ENCODE measurements at regions not wholly inside any gene's neighbourhood (a gene's known extent, or its start where the extent isn't known, plus 50 kb on each side); places are given as distances from the start of the nearest gene placed in this dataset.

GRCh38 chr3:59131016-59131766, 81.4 kb upstream of the CFAP20DC start:
- no peak for DNase-seq (ENCODE audit: low spot score)

- no peak for DNase-seq (ENCODE audit: low spot score)
These were observed 78.9 kb upstream of the CFAP20DC start for GRCh38 chr3:59128685-59129084.

DNA sequence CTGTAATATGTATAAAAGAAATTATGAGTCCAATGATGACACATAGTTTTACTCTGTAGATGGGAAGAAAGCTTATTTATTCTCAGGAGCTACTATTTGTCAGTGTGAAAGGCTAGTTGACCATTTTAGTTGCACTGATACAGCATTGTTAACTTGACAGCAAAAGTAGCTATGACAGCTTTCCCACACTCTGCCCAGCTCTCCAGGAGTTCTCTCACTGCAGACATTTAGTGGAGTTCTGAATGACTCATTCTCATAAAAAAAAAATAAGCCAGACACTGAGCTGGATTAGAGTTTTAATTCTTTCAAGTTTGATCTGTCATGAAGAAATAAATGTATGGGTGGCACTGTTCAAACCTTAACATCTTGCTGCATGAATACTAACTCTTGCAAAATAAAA, 77.2 kb upstream of the CFAP20DC start:
- DNase-seq (ENCODE audit: low spot score): peak; percentile 79

DNA sequence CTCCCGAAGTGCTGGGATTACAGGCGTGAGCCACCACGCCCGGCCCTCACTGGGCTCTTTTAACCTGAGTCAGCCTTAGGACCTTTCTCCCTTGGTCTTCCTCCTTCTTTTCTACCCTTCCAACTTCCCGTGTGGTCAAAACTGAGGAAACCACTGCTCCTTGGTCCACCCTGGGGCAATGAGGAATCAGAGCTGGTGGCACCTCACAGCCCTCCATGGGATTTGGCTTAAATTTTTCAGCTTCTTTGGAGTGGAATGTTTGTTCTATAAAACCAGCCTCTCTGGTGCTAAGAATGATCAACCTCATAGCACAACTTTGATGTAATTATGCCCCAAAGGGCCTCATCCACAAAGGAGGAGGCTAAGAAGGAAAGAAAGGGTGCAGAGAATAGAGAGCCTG, 76.6 kb upstream of the CFAP20DC start:
- DNase-seq (ENCODE audit: low spot score): no peak

- no peak for DNase-seq (ENCODE audit: low spot score)
These were observed 71.7 kb upstream of the CFAP20DC start for GRCh38 chr3:59121346-59122144.

DNA sequence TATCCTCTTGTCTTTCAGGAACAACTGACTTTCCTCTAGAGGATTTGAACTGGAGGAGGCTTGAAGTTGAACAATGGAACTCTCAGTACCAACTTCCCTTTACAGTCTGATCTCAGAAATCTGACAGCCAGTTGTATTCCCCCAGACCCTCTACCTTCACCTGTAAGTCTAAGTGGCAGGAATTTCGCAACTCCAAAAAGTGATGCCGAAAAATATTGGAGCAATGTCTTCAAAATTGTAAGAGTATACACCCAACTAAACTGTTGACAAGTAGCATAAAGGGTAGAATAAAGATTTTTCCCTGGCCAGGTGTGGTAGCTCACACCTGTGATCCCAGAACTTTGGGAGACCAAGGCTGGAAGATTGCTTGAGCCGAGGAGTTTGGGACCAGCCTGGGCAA, 69.1 kb upstream of the CFAP20DC start:
- no peak for DNase-seq (ENCODE audit: low spot score)

- no peak for DNase-seq (ENCODE audit: low spot score)
These were observed 67.6 kb upstream of the CFAP20DC start for GRCh38 chr3:59117396-59117795.

GRCh38 chr3:59116233-59116537, 66.4 kb upstream of the CFAP20DC start:
- no peak for DNase-seq (ENCODE audit: low spot score)

GRCh38 chr3:59115364-59116232, 65.8 kb upstream of the CFAP20DC start:
- no peak for DNase-seq (ENCODE audit: low spot score)

- DNase-seq (ENCODE audit: low spot score): no peak
These were observed 58.3 kb upstream of the CFAP20DC start for GRCh38 chr3:59107856-59108815.

GRCh38 chr3:59106085-59106648, 56.3 kb upstream of the CFAP20DC start:
- DNase-seq (ENCODE audit: low spot score): no peak

DNA sequence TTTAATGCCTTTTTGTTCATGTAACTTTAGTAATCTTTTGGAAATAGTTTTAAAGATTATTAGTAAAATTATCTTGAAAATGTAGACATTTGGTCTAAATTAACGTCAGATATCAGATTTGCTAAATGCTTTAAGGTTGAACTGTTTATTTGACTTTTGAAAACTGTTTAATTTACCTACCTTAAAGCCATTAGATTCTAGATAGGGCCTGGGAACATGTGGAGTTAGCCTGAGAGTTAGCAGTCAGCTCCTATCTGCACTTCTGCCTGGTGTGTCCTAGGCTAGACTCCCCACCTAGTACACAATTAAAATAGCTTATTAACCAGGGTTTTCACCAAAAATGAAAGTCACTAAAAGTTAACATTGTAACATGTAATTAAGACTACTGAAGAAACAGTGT, 53.7 kb upstream of the CFAP20DC start:
- no peak for DNase-seq (ENCODE audit: low spot score)

DNA sequence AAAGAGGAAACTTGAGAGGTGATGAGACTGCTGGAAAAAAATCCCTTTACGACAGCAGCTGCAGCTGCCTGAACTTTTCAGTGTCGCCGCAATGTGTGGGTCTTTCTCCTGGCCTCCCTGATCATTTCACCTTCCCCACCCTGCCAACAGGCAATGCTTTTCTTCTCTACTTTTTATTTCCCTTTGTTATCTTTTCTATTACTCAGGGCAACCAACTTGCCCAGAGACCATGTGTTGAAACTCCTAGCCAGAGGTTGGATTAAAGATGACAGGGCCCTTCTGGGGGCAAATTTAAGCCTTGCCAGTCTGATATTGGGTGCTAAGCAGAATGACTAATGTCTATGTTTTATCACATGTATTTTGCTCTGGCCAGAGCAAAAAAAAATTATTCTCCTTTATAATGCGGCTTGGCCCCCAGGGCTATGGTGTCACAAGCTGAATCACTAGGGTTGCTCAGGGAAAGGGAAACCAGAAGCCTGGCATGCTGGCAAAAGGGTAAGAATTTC, 51.5 kb upstream of the CFAP20DC start:
- DNase-seq (ENCODE audit: low spot score): no peak
